BE2C (cell line): ENCODE measurements at regions not wholly inside any gene's neighbourhood (a gene's known extent, or its start where the extent isn't known, plus 50 kb on each side); places are given as distances from the start of the nearest gene placed in this dataset.

Experiments used
- DNase-seq: peaks from one replicate; pipeline ENCODE4 v3.0.0-alpha.2; 2020
- H3K27me3 ChIP-seq: fragments of 250-450 bp; sonication (Bioruptor Pico); 2 replicates; pipeline ENCODE4 v1.5.1; 2020; ENCODE audit warnings: mild to moderate bottlenecking
- H3K36me3 ChIP-seq: fragments of 250-450 bp; sonication (Bioruptor Pico); 2 replicates; pipeline ENCODE4 v1.5.1; 2020; ENCODE audit warnings: mild to moderate bottlenecking
- H3K4me1 ChIP-seq: fragments of 250-450 bp; sonication (Bioruptor Pico); 2 replicates; pipeline ENCODE4 v1.5.1; 2020
- H3K4me3 ChIP-seq: 2 replicates; pipeline ENCODE4 v1.5.1; 2011; ENCODE audit warnings: low read depth, low read length
- H3K9me3 ChIP-seq: fragments of 250-450 bp; sonication (Bioruptor Pico); 2 replicates; pipeline ENCODE4 v1.5.1; 2020
- TF ChIP-seq, protein P1 (sequence below): IDR thresholded peaks from 2 replicates; pipeline ENCODE4 v1.5.1; 2012; ENCODE audit warnings: mild to moderate bottlenecking, low read depth, low read length

DNA sequence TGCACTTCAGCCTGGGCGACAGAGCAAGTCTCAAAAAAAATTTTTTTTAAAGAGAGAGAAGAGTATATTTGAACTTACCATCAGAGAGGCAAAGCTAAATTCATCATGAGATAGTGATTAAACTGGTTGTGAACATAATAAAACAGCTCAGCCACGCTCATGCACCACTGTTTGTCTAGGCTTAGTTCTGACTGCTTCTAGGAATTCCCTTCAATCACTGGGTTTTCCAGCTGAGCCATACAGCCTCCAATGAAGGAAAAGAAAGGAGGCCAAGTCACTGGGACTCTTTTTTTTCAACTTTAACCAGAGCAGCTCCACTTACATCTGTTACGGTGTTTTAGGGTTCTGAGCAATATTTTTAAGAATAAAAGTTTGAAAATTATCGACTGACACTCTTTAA, 50.4 kb upstream of the HNRNPU start:
- no peak overlapping the region for H3K4me3 ChIP-seq
- H3K27me3 ChIP-seq = no peaks in the 10 kb centered on the region
- no peaks in the 10 kb centered on the region for H3K36me3 ChIP-seq
- no peak for DNase-seq
- no peaks in the 10 kb centered on the region for H3K9me3 ChIP-seq
- TF ChIP-seq, protein P1, sequence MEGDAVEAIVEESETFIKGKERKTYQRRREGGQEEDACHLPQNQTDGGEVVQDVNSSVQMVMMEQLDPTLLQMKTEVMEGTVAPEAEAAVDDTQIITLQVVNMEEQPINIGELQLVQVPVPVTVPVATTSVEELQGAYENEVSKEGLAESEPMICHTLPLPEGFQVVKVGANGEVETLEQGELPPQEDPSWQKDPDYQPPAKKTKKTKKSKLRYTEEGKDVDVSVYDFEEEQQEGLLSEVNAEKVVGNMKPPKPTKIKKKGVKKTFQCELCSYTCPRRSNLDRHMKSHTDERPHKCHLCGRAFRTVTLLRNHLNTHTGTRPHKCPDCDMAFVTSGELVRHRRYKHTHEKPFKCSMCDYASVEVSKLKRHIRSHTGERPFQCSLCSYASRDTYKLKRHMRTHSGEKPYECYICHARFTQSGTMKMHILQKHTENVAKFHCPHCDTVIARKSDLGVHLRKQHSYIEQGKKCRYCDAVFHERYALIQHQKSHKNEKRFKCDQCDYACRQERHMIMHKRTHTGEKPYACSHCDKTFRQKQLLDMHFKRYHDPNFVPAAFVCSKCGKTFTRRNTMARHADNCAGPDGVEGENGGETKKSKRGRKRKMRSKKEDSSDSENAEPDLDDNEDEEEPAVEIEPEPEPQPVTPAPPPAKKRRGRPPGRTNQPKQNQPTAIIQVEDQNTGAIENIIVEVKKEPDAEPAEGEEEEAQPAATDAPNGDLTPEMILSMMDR = no peak
- peaks cover 18% of the 10 kb centered on the region for H3K4me1 ChIP-seq
